Effector CD4-positive, alpha-beta T cell (primary cell): ENCODE measurements at regions not wholly inside any gene's neighbourhood (a gene's known extent, or its start where the extent isn't known, plus 50 kb on each side); places are given as distances from the start of the nearest gene placed in this dataset.
"Not testable (repeated sequence)": the region's sequence is repeated elsewhere in the genome, so short reads cannot be mapped to it uniquely, and the experiment has no call there.

Source experiments
- DNase-seq: peaks from one replicate; pipeline ENCODE4 v3.0.0-alpha.2; 2020

DNA sequence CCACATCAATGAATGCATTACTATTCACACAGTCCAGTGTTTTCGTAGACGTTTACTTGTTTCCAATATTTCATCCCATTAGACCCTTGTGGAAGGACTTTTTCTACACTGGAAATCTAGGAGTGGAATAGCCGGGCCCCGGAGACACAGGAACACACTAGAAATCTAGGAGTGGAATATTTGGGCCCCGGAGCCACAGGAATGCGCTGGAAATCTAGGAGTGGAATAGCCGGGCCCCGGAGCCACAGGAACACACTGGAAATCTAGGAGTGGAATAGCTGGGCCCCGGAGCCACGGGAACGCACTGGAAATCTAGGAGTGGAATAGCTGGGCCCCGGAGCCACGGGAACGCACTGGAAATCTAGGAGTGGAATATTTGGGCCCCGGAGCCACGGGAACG is 322.6 kb downstream of the THBS2 start:
- DNase-seq, result not testable (repeated sequence)

GRCh38 chr6:168929871-168930450 is 323.7 kb downstream of the THBS2 start:
- no peak for DNase-seq

DNA sequence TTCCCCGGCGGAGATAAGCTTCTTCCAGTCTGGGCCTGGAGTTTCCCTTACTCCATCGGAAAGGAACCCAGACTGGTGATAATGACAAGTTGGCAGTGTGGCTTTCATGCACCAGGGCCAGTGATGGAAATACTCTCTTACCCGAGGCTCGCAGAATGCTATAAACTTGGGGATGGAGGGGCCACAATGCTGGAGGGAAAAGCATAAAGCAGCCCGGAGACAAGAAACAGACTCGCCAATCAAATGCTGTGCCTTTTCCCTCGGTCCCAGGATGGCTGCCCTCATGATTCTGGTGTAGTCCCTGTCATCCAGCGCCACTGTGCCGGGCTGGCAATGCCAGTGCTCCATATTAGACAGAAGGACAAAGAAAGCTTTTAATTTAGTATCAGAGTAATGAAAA is 325.6 kb downstream of the THBS2 start:
- no peak for DNase-seq

DNA sequence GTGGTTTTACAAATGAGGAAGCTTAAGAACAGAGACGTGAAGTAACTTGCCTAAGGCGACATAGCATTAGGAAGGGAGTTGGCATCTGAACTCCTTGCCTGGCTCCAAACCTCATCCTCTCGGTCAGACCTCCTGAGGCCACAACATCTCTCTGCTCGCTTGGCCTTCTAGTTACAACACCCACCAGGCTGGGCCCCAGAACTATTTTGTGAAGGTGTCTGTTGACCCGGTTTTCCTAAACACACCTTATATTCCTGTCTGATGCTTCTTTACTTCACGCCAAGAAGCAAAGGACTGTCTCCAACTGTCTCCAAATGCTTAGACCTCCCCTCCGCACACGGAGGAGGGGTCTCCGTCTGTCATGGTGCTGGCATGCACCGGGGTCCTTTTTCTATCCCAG is 326.6 kb downstream of the THBS2 start:
- DNase-seq, result no peak

GRCh38 chr6:168926306-168926705 is 327.3 kb downstream of the THBS2 start:
- DNase-seq, result no peak

DNA sequence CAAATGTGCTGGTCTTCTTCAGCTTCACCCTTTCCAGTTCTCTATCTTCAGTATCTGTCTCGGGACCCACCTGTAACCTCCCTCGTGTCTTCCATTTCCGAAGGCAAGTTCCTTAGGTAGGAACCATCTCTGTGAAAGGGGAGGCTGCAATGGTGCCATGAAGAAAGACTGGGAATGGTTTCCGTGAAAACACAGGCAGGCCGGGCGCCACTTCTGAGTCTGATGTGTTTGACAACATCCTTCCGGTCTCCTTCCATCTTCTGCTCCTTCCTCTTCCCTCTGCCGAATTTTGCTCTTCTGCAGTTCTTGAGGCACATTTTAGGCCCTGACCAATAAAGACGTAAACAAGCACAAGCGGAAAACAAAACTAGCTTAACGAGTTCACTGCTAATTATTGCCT is 328.0 kb downstream of the THBS2 start:
- DNase-seq, result no peak

DNA sequence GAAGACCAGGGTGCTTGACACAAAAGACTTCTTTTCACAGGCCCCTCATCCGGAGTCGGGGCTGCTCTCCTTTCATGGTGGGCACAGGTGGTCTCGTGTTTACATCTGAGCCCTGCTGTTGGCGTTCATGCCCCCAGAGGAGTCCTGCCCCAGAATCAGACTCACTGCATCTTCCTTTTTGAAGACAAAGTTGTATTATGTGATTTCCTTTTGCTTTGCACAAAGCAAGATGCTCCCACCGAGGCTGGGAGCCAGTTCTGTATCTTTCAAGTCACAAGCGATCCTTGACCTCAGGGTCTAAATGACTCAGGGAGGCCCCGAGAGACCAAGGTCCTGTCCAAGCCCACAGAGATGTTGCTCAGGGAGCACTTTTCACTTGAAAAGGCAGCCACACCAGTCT is 330.5 kb downstream of the THBS2 start:
- DNase-seq, result no peak

DNA sequence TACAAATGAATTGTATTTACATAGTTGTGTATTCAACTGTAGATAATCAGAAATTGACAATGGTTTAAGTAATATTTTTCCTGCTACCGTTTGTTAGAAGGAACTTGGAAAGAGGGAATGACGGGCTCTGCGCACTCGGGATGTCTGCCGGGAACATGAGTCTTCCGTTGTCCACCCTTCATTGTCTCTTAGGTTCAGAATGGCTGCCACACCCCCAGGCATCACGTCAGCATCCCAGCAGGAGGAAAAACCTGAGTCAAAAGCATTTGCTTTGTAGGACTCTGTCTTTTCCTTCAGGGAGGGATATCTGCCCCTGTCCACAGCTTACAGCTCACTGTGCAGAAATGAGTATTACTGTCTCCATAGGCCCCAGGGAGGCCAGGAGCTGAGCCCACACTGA is 331.2 kb downstream of the THBS2 start:
- no peak for DNase-seq

DNA sequence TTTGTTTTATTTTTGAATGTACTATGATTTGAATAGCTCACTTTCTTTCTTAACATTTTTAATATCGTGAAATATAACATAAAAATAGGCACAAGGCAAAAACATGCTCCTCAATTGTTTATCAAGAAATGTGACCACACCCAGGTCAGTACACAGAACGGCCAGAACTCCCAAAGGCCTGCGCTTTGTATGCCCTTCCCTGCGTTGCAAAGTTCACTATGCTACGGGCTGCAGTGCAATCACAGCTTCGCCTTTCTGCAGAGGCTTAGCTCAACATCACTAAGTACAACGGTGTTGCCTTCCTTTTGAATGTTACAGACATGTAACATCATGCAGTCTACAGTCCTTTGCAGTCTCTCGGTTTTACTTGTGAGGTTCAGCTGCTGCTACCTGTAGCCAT is 333.4 kb downstream of the THBS2 start:
- DNase-seq, result no peak

- DNase-seq, result no peak
Measured at GRCh38 chr6:168919470-168920179, 334.0 kb downstream of the THBS2 start.

- no peak for DNase-seq
Measured at GRCh38 chr6:168916576-168917211, 337.0 kb downstream of the THBS2 start.

DNA sequence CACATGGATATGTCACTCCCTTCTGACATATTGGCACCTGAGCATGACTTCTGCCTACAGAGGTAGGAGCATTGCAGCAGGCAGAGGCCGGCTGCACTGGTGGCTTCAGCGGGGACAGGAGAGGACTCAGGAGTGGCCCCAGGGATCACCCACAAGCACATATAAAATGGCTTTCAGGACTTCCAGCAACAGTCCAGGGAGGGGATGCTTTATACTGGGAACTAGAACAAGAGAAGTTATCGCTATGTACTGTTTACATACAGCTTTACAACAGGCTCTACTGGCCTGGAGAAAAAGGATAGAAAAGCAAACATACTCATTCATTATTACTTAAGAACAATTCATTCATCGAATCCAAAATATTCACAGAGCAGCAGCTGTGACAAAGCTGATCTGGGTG is 337.8 kb downstream of the THBS2 start:
- DNase-seq, result no peak

- no peak for DNase-seq
Measured at GRCh38 chr6:168915242-168915641, 338.4 kb downstream of the THBS2 start.

- no peak for DNase-seq
Measured at GRCh38 chr6:168913866-168914469, 339.7 kb downstream of the THBS2 start.

GRCh38 chr6:168913231-168913865 is 340.3 kb downstream of the THBS2 start:
- not testable (repeated sequence) for DNase-seq

DNA sequence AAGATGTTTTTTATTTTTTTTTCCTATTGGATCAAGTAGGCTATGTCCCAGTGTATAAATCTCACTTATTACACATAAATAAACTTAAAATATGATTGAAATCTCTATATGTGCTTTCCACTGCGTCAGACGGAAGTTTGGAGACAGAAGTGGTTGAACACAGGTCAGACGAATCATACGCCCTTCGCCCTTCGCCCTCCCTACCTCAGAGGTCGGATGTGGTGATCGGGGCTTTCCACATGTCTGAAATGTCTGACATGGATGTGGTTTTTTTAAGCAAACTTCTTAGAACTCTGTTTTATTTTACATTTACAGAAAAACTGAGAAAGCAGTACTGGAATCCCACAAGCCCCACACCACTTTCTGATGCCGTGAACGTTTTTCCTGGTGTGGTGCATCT is 344.4 kb downstream of the THBS2 start:
- DNase-seq, result no peak

DNA sequence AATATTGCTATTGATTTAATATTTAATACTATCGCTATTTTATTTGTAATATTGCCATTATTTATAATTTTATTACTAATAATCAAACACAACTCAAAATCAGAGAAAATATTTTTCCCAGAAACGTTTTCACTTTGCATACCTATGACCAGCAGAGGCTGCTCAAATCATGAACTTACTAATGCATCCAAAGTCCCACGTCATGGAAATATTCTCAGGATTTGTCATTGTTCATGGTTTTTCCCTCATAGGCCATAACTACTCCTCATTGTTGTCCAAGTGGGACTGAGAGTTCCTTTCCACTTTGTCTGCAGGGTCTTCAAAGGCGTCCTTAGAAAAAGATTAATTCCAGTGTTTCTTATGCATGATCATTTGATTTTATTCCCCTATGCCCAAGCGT is 344.8 kb downstream of the THBS2 start:
- DNase-seq, result no peak

GRCh38 chr6:168908166-168908565 is 345.5 kb downstream of the THBS2 start:
- no peak for DNase-seq

GRCh38 chr6:168906391-168906790 is 347.3 kb downstream of the THBS2 start:
- DNase-seq, result no peak

- no peak for DNase-seq
Measured at GRCh38 chr6:168905451-168906090, 348.1 kb downstream of the THBS2 start.

- DNase-seq, result no peak
Measured at GRCh38 chr6:168903613-168904345, 349.9 kb downstream of the THBS2 start.

- DNase-seq, result no peak
Measured at GRCh38 chr6:168902075-168902474, 351.6 kb downstream of the THBS2 start.
